ENCODE measurements at regions not wholly inside any gene's neighbourhood (a gene's known extent, or its start where the extent isn't known, plus 50 kb on each side); places are given as distances from the start of the nearest gene placed in this dataset.
"Not testable (repeated sequence)": the region's sequence is repeated elsewhere in the genome, so short reads cannot be mapped to it uniquely, and the experiment has no call there.

- H3K4me3 ChIP-seq (ENCODE audit: low read length) = no peak overlapping the region
- no peak for TF ChIP-seq ZNF274 (IDR thresholded peaks at IDR 0.05; ENCODE audit: low read depth, low read length)
These were observed 54.0 kb upstream of the ANKRD28 start for GRCh38 chr3:15851735-15852134.

GRCh38 chr3:15858547-15859506 is 61.0 kb upstream of the ANKRD28 start:
- peak overlapping the region; percentile 89 for H3K4me3 ChIP-seq (ENCODE audit: low read length)
- no peak for TF ChIP-seq ZNF274 (IDR thresholded peaks at IDR 0.05; ENCODE audit: low read depth, low read length)

GRCh38 chr3:15859507-15860013 is 61.8 kb upstream of the ANKRD28 start:
- peak overlapping the region; percentile 89; the same call in 1 of the 2 replicates for H3K4me3 ChIP-seq (ENCODE audit: low read length)
- no peak for TF ChIP-seq ZNF274 (IDR thresholded peaks at IDR 0.05; ENCODE audit: low read depth, low read length)

- no peak for TF ChIP-seq ZNF274 (IDR thresholded peaks at IDR 0.05; ENCODE audit: low read depth, low read length)
- peak overlapping the region; percentile 89 for H3K4me3 ChIP-seq (ENCODE audit: low read length)
These were observed 62.5 kb upstream of the ANKRD28 start for GRCh38 chr3:15860014-15860934.

- no peak for TF ChIP-seq ZNF274 (IDR thresholded peaks at IDR 0.05; ENCODE audit: low read depth, low read length)
These were observed 63.4 kb upstream of the ANKRD28 start for GRCh38 chr3:15861163-15861562.

GRCh38 chr3:15872807-15873206 is 75.0 kb upstream of the ANKRD28 start:
- TF ChIP-seq ZNF274 (IDR thresholded peaks at IDR 0.05; ENCODE audit: low read depth, low read length) = no peak
- H3K4me3 ChIP-seq (ENCODE audit: low read length) = no peak overlapping the region

More at GRCh38 chr3:15861163-15861562, 63.4 kb upstream of the ANKRD28 start:
- H3K4me3 ChIP-seq (ENCODE audit: low read length) = no peak overlapping the region

- no peak for TF ChIP-seq ZNF274 (IDR thresholded peaks at IDR 0.05; ENCODE audit: low read depth, low read length)
- no peak overlapping the region for H3K4me3 ChIP-seq (ENCODE audit: low read length)
These were observed 75.6 kb upstream of the ANKRD28 start for GRCh38 chr3:15873415-15873814.

GRCh38 chr3:15875016-15875689 is 77.4 kb upstream of the ANKRD28 start:
- TF ChIP-seq ZNF274 (IDR thresholded peaks at IDR 0.05; ENCODE audit: low read depth, low read length) = no peak
- no peak overlapping the region for H3K4me3 ChIP-seq (ENCODE audit: low read length)

GRCh38 chr3:15876669-15877068 is 78.9 kb upstream of the ANKRD28 start:
- H3K4me3 ChIP-seq (ENCODE audit: low read length) = no peak overlapping the region
- TF ChIP-seq ZNF274 (IDR thresholded peaks at IDR 0.05; ENCODE audit: low read depth, low read length) = no peak

- no peak for TF ChIP-seq ZNF274 (IDR thresholded peaks at IDR 0.05; ENCODE audit: low read depth, low read length)
- H3K4me3 ChIP-seq (ENCODE audit: low read length) = no peak overlapping the region
These were observed 80.0 kb upstream of the ANKRD28 start for GRCh38 chr3:15877813-15878212.

GRCh38 chr3:15879787-15880186 is 82.0 kb upstream of the ANKRD28 start:
- not testable (repeated sequence) for H3K4me3 ChIP-seq (ENCODE audit: low read length)

GRCh38 chr3:15882577-15882976 is 84.8 kb upstream of the ANKRD28 start:
- TF ChIP-seq ZNF274 (IDR thresholded peaks at IDR 0.05; ENCODE audit: low read depth, low read length) = no peak
- no peak overlapping the region for H3K4me3 ChIP-seq (ENCODE audit: low read length)

GRCh38 chr3:15884132-15884531 is 86.4 kb upstream of the ANKRD28 start:
- no peak overlapping the region for H3K4me3 ChIP-seq (ENCODE audit: low read length)
- no peak for TF ChIP-seq ZNF274 (IDR thresholded peaks at IDR 0.05; ENCODE audit: low read depth, low read length)

GRCh38 chr3:15886521-15886920 is 88.7 kb upstream of the ANKRD28 start:
- no peak overlapping the region for H3K4me3 ChIP-seq (ENCODE audit: low read length)
- TF ChIP-seq ZNF274 (IDR thresholded peaks at IDR 0.05; ENCODE audit: low read depth, low read length) = no peak

All from GM08714 (cell line).